Testis (tissue), 2 donors: ENCODE measurements at regions not wholly inside any gene's neighbourhood (a gene's known extent, or its start where the extent isn't known, plus 50 kb on each side); places are given as distances from the start of the nearest gene placed in this dataset.

Source experiments
- DNase-seq: peaks from one replicate; pipeline ENCODE4 v3.0.0-alpha.2; 2019
- H3K27ac ChIP-seq, 2 donors: fragments of 200-600 bp; sonication (generic); one replicate each; pipeline ENCODE4 v1.5.1; 2019
- H3K27me3 ChIP-seq: fragments of 200-600 bp; sonication (generic); one replicate; pipeline ENCODE4 v1.5.1; 2019
- H3K36me3 ChIP-seq: fragments of 200-600 bp; sonication (generic); one replicate; pipeline ENCODE4 v1.5.1; 2017; ENCODE audit warnings: low read depth; ENCODE audit errors: missing control alignments
- H3K4me1 ChIP-seq: fragments of 200-600 bp; sonication (generic); one replicate; pipeline ENCODE4 v1.5.1; 2019
- H3K4me3 ChIP-seq, 2 donors: fragments of 200-600 bp; sonication (generic); one replicate each; pipeline ENCODE4 v1.5.1; 2017 to 2019
- H3K9me3 ChIP-seq: fragments of 200-600 bp; sonication (generic); one replicate; pipeline ENCODE4 v1.5.1; 2017
- CTCF ChIP-seq, 3 experiments: fragments of 450-650 bp in 2 of 3; fragments of 200-600 bp in 1 of 3; sonication (generic) in 1 of 3; IDR thresholded peaks; one replicate each; pipeline ENCODE4 v1.5.1; 2016 to 2019; ENCODE audit warnings: antibody characterized with exemption in 3 of 3, mild to moderate bottlenecking in 2 of 3, moderate library complexity in 1 of 3
- POLR2A ChIP-seq: fragments of 450-650 bp; IDR thresholded peaks from one replicate; pipeline ENCODE4 v1.6.1; 2017; ENCODE audit warnings: antibody characterized with exemption, mild to moderate bottlenecking, moderate library complexity
- WGBS, 2 donors: methylation state at CpG; one replicate each; pipeline ENCODE4 v1.1.5; 2018; 5-methylcytosine and 5-hydroxymethylcytosine counted together
- intact Hi-C: fragments of 100-400 bp; cut with DNase I; formaldehyde crosslinking; loops from one replicate; pipeline ENCODE4 v1.15.1; 2023; ENCODE audit warnings: low total_unique reads

DNA sequence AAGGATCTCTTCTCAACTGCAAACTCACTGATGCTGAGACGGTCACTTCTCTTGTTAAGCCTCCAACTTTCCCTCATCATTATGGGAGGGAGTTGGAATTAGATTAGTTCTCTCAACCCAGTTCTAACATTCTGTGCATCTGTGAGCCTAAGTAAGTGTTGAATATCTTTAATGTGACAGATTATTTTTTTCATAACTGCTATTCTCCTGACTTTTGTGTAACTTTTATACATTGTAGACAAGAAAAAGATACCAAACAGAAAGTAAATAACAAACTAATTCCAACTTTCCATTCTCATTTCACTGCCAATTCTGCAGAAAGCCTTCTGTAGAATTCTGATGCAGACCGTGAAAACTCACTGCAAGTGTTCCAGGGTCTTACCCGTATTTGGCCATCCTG is 813.5 kb downstream of the TLE4 start:
- H3K27me3 ChIP-seq = no peaks in the 10 kb centered on the region
- H3K4me1 ChIP-seq = no peaks in the 10 kb centered on the region
- no peak for DNase-seq
- intact Hi-C loops = no loop called here
- TF ChIP-seq POLR2A = no peak
- TF ChIP-seq CTCF (IDR thresholded peaks at IDR 0.05) = no peak
- H3K9me3 ChIP-seq = no peaks in the 10 kb centered on the region
- no peak overlapping the region for H3K4me3 ChIP-seq
- H3K27ac ChIP-seq = no peak overlapping the region
- H3K36me3 ChIP-seq = no peaks in the 10 kb centered on the region
- 37 to 45% methylated on average over 3 of the region's 3 CpGs for WGBS, 2 donors

- 92 to 93% methylated on average over 2 of the region's 2 CpGs for WGBS, 2 donors
- Histone ChIP-seq H3K4me3 (no peak overlapping the region), H3K27me3 (no peaks in the 10 kb centered on the region), H3K4me1 (no peaks in the 10 kb centered on the region), H3K9me3 (no peaks in the 10 kb centered on the region), H3K36me3 (no peaks in the 10 kb centered on the region), H3K27ac (no peak overlapping the region)
- no peak for DNase-seq
- intact Hi-C loops = no loop called here
- TF ChIP-seq CTCF (IDR thresholded peaks at IDR 0.05) (no peak), POLR2A (no peak)
These were observed 811.6 kb downstream of the TLE4 start for GRCh38 chr9:80383331-80383730.

- DNase-seq = no peak
- no peaks in the 10 kb centered on the region for H3K36me3 ChIP-seq
- 75 to 80% methylated on average over 5 of the region's 5 CpGs for WGBS, 2 donors
- no peaks in the 10 kb centered on the region for H3K4me1 ChIP-seq
- no peak overlapping the region for H3K4me3 ChIP-seq
- intact Hi-C loops = no loop called here
- no peak overlapping the region for H3K27ac ChIP-seq
- no peaks in the 10 kb centered on the region for H3K27me3 ChIP-seq
- TF ChIP-seq POLR2A (no peak), CTCF (IDR thresholded peaks at IDR 0.05) (no peak)
- H3K9me3 ChIP-seq = no peaks in the 10 kb centered on the region
These were observed 810.6 kb downstream of the TLE4 start for GRCh38 chr9:80382211-80382891.

DNA sequence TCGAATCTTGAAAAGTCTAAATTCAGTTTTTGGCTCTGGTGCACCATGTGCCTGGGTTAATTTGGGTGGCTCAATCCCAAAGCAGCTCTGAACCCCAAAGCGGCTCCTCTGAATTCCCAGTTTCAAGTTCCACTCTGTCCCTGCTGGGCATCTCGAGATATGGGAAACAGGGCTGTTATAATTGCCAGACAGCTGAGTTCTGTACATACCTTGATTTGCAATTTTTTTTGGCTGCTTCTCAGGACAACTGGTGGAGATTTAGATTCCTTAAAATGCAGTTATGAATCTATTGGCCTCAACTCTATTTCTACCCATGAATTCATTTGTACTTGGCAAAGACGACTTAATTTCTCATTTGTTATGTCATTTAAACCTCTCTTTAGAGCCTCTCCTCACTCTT is 808.5 kb downstream of the TLE4 start:
- 79 to 94% methylated on average over 4 of the region's 4 CpGs for WGBS, 2 donors
- H3K27ac ChIP-seq = no peak overlapping the region
- no peak for DNase-seq

More for the DNA sequence above, 808.5 kb downstream of the TLE4 start:
- Histone ChIP-seq H3K4me1 (no peaks in the 10 kb centered on the region), H3K27me3 (no peaks in the 10 kb centered on the region), H3K4me3 (no peak overlapping the region), H3K36me3 (no peaks in the 10 kb centered on the region), H3K9me3 (no peaks in the 10 kb centered on the region)
- intact Hi-C loops = no loop called here
- no peak for TF ChIP-seq CTCF (IDR thresholded peaks at IDR 0.05)
- no peak for TF ChIP-seq POLR2A
